Heart left ventricle (tissue), 16 donors: ENCODE measurements at regions not wholly inside any gene's neighbourhood (a gene's known extent, or its start where the extent isn't known, plus 50 kb on each side); places are given as distances from the start of the nearest gene placed in this dataset.

ENCODE experiments used
- ATAC-seq, 4 donors: fragments of 200-7000 bp; cut with Tn5 transposase; one replicate each; pipeline ENCODE4 v1.9.1; 2020 to 2022; ENCODE audit warnings: moderate library complexity in 4 of 4, mild to moderate bottlenecking in 3 of 4, moderate number of reproducible peaks in 1 of 4
- DNase-seq, 5 donors: peaks; one replicate each; pipeline ENCODE4 v3.0.0-alpha.2; 2020
- H3K27ac ChIP-seq, 12 donors: fragments of 200-600 bp; sonication (generic) in 4 of 12; one replicate each; pipeline versions ENCODE4 v1.5.0 to v1.8.0; 2016 to 2022; ENCODE audit warnings: mild to moderate bottlenecking in 2 of 12
- H3K27me3 ChIP-seq, 9 donors: fragments of 200-600 bp; sonication (generic) in 2 of 9; one replicate each; pipeline versions ENCODE4 v1.5.1 to v1.8.0; 2016 to 2022; ENCODE audit warnings: mild to moderate bottlenecking in 3 of 9
- H3K36me3 ChIP-seq, 9 donors: fragments of 200-600 bp; sonication (generic) in 2 of 9; one replicate each; pipeline versions ENCODE4 v1.5.0 to v1.8.0; 2018 to 2022; ENCODE audit warnings: mild to moderate bottlenecking in 2 of 9
- H3K4me1 ChIP-seq, 12 donors: fragments of 200-600 bp; sonication (generic) in 4 of 12; one replicate each; pipeline versions ENCODE4 v1.5.0 to v1.8.0; 2016 to 2022; ENCODE audit warnings: mild to moderate bottlenecking in 3 of 12
- H3K4me3 ChIP-seq, 12 donors: fragments of 200-600 bp; sonication (generic) in 4 of 12; one replicate each; pipeline versions ENCODE4 v1.5.0 to v1.8.0; 2017 to 2022; ENCODE audit warnings: mild to moderate bottlenecking in 9 of 12, moderate library complexity in 4 of 12
- H3K9me3 ChIP-seq, 12 donors: fragments of 200-600 bp; sonication (generic) in 4 of 12; one replicate each; pipeline versions ENCODE4 v1.5.0 to v1.8.0; 2016 to 2022; ENCODE audit warnings: mild to moderate bottlenecking in 1 of 12
- CTCF ChIP-seq, 12 donors: fragments of 200-600 bp; sonication (generic) in 4 of 12; IDR thresholded peaks; one replicate each; pipeline versions ENCODE4 v1.5.0 to v1.8.0; 2018 to 2022; ENCODE audit warnings: antibody characterized with exemption in 12 of 12, mild to moderate bottlenecking in 5 of 12
- POLR2A ChIP-seq, 2 donors: fragments of 450-650 bp; IDR thresholded peaks; one replicate each; pipeline ENCODE4 v1.6.1; 2017; ENCODE audit warnings: antibody characterized with exemption in 2 of 2, mild to moderate bottlenecking in 2 of 2, moderate library complexity in 2 of 2
- WGBS, 4 donors: extraction: QIAGEN DNeasy Blood & Tissue Kit in 2 of 4; methylation state at CpG; one replicate each; pipeline versions ENCODE4 v1.1.5 to v1.1.7; 2013 to 2018; 5-methylcytosine and 5-hydroxymethylcytosine counted together
- intact Hi-C, 10 donors: fragments of 100-400 bp; cut with DNase I; formaldehyde crosslinking; loops; one replicate each; pipeline versions ENCODE4 v1.11.1 to v1.14.2; 2022
- donor health status: ischemic (EF 13 %, LVEDD 7.1; RV severe dilation, severe dysfunction).
- donor health status: healthy with polysubstance abuse.
- donor health status: DM: no; HTN: yes; CAD: no.
- donor health status: DM: no; HTN: no; CAD: no.
- donor health status: ischemic (EF 25% LVEDD 6.9; RV normal size, moderate dysfunction).
- donor health status: ischemic (EF 25% LVEDD 5.7; RV mildly dilated, moderate dysfunction).
- donor health status: healthy.
- donor health status: DM: yes; HTN: yes; CAD: no.
- donor health status: ischemic (EF 35%, LVEDD 5.7; RV mildly dilated, moderate dysfunction).
- donor health status: nonischemic (EF 11% LVEDD 7.7; RV severe dilation, severe dysfunction).
- donor health status: DM: yes; HTN: yes; CAD: no.
- donor health status: PGD.
- donor health status: ischemic (EF 29% LVEDD 5.4; RV normal size, mild dysfunction).
- donor health status: nonischemic (EF 23%, LVEDD 6.1; RV moderate dilation, normal function).

- no peak for ATAC-seq
- TF ChIP-seq CTCF (IDR thresholded peaks at IDR 0.05) = no peak
- no peak for DNase-seq
- whole genome bisulfite sequencing, 4 donors = 89 to 98% (median 93%) methylated on average over 3 of the region's 3 CpGs
- Histone ChIP-seq H3K27me3 (no peaks in the 10 kb centered on the region), H3K4me3 (no peak overlapping the region), H3K4me1 (peaks cover 0 to 23% (median 11%) of the 10 kb centered on the region in 12 donors), H3K36me3 (no peaks in the 10 kb centered on the region), H3K27ac (no peak overlapping the region), H3K9me3 (peaks cover 0 to 16% (median 0%) of the 10 kb centered on the region in 12 donors)
- intact Hi-C loops = no loop called here
These were observed 78.0 kb downstream of the YIPF5 start for GRCh38 chr5:144092508-144092907.

GRCh38 chr5:144093400-144093799, 77.1 kb downstream of the YIPF5 start:
- Histone ChIP-seq H3K4me3 (no peak overlapping the region), H3K27me3 (no peaks in the 10 kb centered on the region), H3K36me3 (no peaks in the 10 kb centered on the region), H3K27ac (no peak overlapping the region), H3K9me3 (peaks cover 0 to 17% (median 0%) of the 10 kb centered on the region in 12 donors), H3K4me1 (peaks cover 0 to 19% (median 11%) of the 10 kb centered on the region in 12 donors)
- WGBS, 4 donors = 81 to 93% (median 84%) methylated on average over 3 of the region's 3 CpGs
- DNase-seq (no peak), ATAC-seq (no peak)
- intact Hi-C loops = no loop called here
- TF ChIP-seq POLR2A (IDR thresholded peaks at IDR 0.05) (no peak), CTCF (IDR thresholded peaks at IDR 0.05) (no peak)

- no peak for DNase-seq
- WGBS, 4 donors = 63 to 69% (median 66%) methylated on average over 2 of the region's 2 CpGs
These were observed 76.6 kb downstream of the YIPF5 start for GRCh38 chr5:144093868-144094267.

GRCh38 chr5:144100702-144101101, 69.8 kb downstream of the YIPF5 start:
- no peaks in the 10 kb centered on the region for H3K36me3 ChIP-seq
- DNase-seq (no peak), ATAC-seq (no peak)
- H3K4me3 ChIP-seq = no peak overlapping the region
- peaks cover 0 to 9% (median 0%) of the 10 kb centered on the region in 12 donors for H3K9me3 ChIP-seq
- intact Hi-C loops = loop anchor here in 1 of 10 donors (10.0 kb wide), 1 partner anchor 66 kb away; no protein-coding TSS in a partner anchor
- peaks cover 0 to 11% (median 0%) of the 10 kb centered on the region in 12 donors for H3K4me1 ChIP-seq
- TF ChIP-seq CTCF (IDR thresholded peaks at IDR 0.05) (no peak), POLR2A (IDR thresholded peaks at IDR 0.05) (no peak)
- H3K27me3 ChIP-seq = no peaks in the 10 kb centered on the region
- WGBS, 4 donors = 87 to 93% (median 90%) methylated on average over 1 of the region's 1 CpG
- H3K27ac ChIP-seq = no peak overlapping the region

More at GRCh38 chr5:144093868-144094267, 76.6 kb downstream of the YIPF5 start:
- H3K36me3 ChIP-seq = no peaks in the 10 kb centered on the region
- intact Hi-C loops = no loop called here
- H3K27ac ChIP-seq = no peak overlapping the region
- H3K27me3 ChIP-seq = no peaks in the 10 kb centered on the region
- peaks cover 0 to 17% (median 0%) of the 10 kb centered on the region in 12 donors for H3K9me3 ChIP-seq
- TF ChIP-seq CTCF (IDR thresholded peaks at IDR 0.05) (no peak), POLR2A (IDR thresholded peaks at IDR 0.05) (no peak)
- peaks cover 0 to 15% (median 9%) of the 10 kb centered on the region in 12 donors for H3K4me1 ChIP-seq
- no peak for ATAC-seq
- H3K4me3 ChIP-seq = no peak overlapping the region
